WTC11 (cell line): ENCODE measurements at regions not wholly inside any gene's neighbourhood (a gene's known extent, or its start where the extent isn't known, plus 50 kb on each side); places are given as distances from the start of the nearest gene placed in this dataset.

Experiments
- ATAC-seq: fragments of 200-7000 bp; cut with Tn5 transposase; 2 replicates; pipeline ENCODE4 v1.10.0; 2021; ENCODE audit warnings: mild to moderate bottlenecking, moderate library complexity
- CTCF ChIA-PET: fragments of 300-600 bp; sonication (Branson Sonifier 250); formaldehyde crosslinking; loops from one replicate; lab custom pipeline; 2021; ENCODE audit warnings: antibody characterized with exemption; lab: Charles Lee
- POLR2A ChIA-PET: fragments of 350-600 bp; sonication (Branson Sonifier 250); formaldehyde crosslinking; loops from one replicate; lab custom pipeline; 2021; ENCODE audit warnings: antibody characterized with exemption; lab: Charles Lee
- DNase-seq: peaks from one replicate; pipeline ENCODE4 v3.0.0; 2021; ENCODE audit warnings: low spot score
- H3K27ac Mint-ChIP-seq: 2 replicates; pipeline ENCODE4 v1.8.0; 2021; ENCODE audit warnings: mixed read lengths
- H3K27me3 Mint-ChIP-seq: 2 replicates; pipeline ENCODE4 v1.8.0; 2021; ENCODE audit warnings: low read depth, mild to moderate bottlenecking, moderate library complexity, mixed read lengths
- H3K36me3 Mint-ChIP-seq: 2 replicates; pipeline ENCODE4 v1.8.0; 2021; ENCODE audit warnings: mixed read lengths
- H3K4me1 Mint-ChIP-seq: 2 replicates; pipeline ENCODE4 v1.8.0; 2022; ENCODE audit warnings: mixed read lengths
- H3K4me3 Mint-ChIP-seq: 2 replicates; pipeline ENCODE4 v1.8.0; 2021; ENCODE audit warnings: mild to moderate bottlenecking, moderate library complexity, mixed read lengths
- H3K9me3 Mint-ChIP-seq: 2 replicates; pipeline ENCODE4 v1.8.0; 2021; ENCODE audit warnings: mixed read lengths
- ARID4B ChIP-seq: sonication (generic); formaldehyde crosslinking; IDR thresholded peaks from 2 replicates; pipeline ENCODE4 v1.8.0; 2023; ENCODE audit warnings: missing genetic modification reagents, mild to moderate bottlenecking, borderline replicate concordance
- ATF2 ChIP-seq: sonication (generic); formaldehyde crosslinking; IDR thresholded peaks from 2 replicates; pipeline ENCODE4 v1.8.1; 2022; ENCODE audit warnings: low read depth, missing genetic modification reagents, borderline replicate concordance
- CTCF ChIP-seq: fragments of 200-600 bp; IDR thresholded peaks from 2 replicates; pipeline ENCODE4 v1.8.0; 2022; ENCODE audit warnings: antibody characterized with exemption
- FOXP4 ChIP-seq: sonication (generic); formaldehyde crosslinking; IDR thresholded peaks from 2 replicates; pipeline ENCODE4 v1.8.0; 2022; ENCODE audit warnings: mild to moderate bottlenecking, missing genetic modification reagents
- KAT7 ChIP-seq: sonication (generic); formaldehyde crosslinking; IDR thresholded peaks from 2 replicates; pipeline ENCODE4 v1.8.1; 2023; ENCODE audit warnings: missing genetic modification reagents, mild to moderate bottlenecking, borderline replicate concordance
- NFYB ChIP-seq: sonication (generic); formaldehyde crosslinking; conservative IDR thresholded peaks from 2 replicates; pipeline ENCODE4 v1.8.0; 2022; ENCODE audit warnings: low read depth, missing genetic modification reagents
- RORB ChIP-seq: fragments of 250-450 bp; sonication (Bioruptor Pico); IDR thresholded peaks from 2 replicates; pipeline ENCODE4 v1.9.0; 2021; ENCODE audit warnings: mild to moderate bottlenecking
- SP1 ChIP-seq: sonication (generic); formaldehyde crosslinking; conservative IDR thresholded peaks from 2 replicates; pipeline ENCODE4 v1.8.1; 2022; ENCODE audit warnings: missing genetic modification reagents
- STAT6 ChIP-seq: sonication (generic); formaldehyde crosslinking; conservative IDR thresholded peaks from 2 replicates; pipeline ENCODE4 v1.8.1; 2023; ENCODE audit warnings: mild to moderate bottlenecking, low read depth, missing genetic modification reagents, moderate library complexity
- TCF7 ChIP-seq: sonication (generic); formaldehyde crosslinking; IDR thresholded peaks from 2 replicates; pipeline ENCODE4 v1.8.0; 2022; ENCODE audit warnings: mild to moderate bottlenecking, low read depth, missing genetic modification reagents, moderate library complexity
- USF2 ChIP-seq: sonication (generic); formaldehyde crosslinking; IDR thresholded peaks from 2 replicates; pipeline ENCODE4 v1.8.1; 2023; ENCODE audit warnings: mild to moderate bottlenecking, missing genetic modification reagents, moderate library complexity
- ZNF396 ChIP-seq: fragments of 250-450 bp; sonication (Bioruptor Pico); IDR thresholded peaks from 2 replicates; pipeline ENCODE4 v1.8.0; 2021; ENCODE audit warnings: mild to moderate bottlenecking, moderate library complexity, borderline replicate concordance
- ZSCAN18 ChIP-seq: fragments of 250-450 bp; sonication (Bioruptor Pico); IDR thresholded peaks from 2 replicates; pipeline ENCODE4 v2.1.2; 2022; ENCODE audit warnings: mild to moderate bottlenecking, moderate library complexity

GRCh38 chr15:35834866-35835265 lies 288.9 kb upstream of the DPH6 start (continued):
- TF ChIP-seq USF2 (no peak), ZSCAN18 (no peak), ATF2 (CRISPR knock-in tag) (no peak), CTCF (no peak), KAT7 (CRISPR knock-in tag) (no peak), FOXP4 (CRISPR knock-in tag) (no peak)

GRCh38 chr15:35838424-35839111 lies 292.6 kb upstream of the DPH6 start:
- peak; percentile 73 for ATAC-seq
- POLR2A ChIA-PET: no interaction called here
- no peak overlapping the region for H3K27ac Mint-ChIP-seq

GRCh38 chr15:35842631-35843030 lies 296.7 kb upstream of the DPH6 start:
- ChIA-PET POLR2A (no interaction called here), CTCF (interaction anchor here (1.2 kb wide), 1 partner anchor 91 kb away, joined by 3 read pairs; no protein-coding TSS in a partner anchor)
- H3K9me3 Mint-ChIP-seq: no peaks in the 10 kb centered on the region; the same call in 1 of the 2 replicates
- no peak overlapping the region for H3K27ac Mint-ChIP-seq
- DNase-seq (no peak), ATAC-seq (no peak)
- no peaks in the 10 kb centered on the region for H3K36me3 Mint-ChIP-seq
- peaks cover 2% of the 10 kb centered on the region; the same call in 1 of the 2 replicates for H3K27me3 Mint-ChIP-seq
- H3K4me1 Mint-ChIP-seq: peaks cover 39% of the 10 kb centered on the region
- TF ChIP-seq ARID4B (CRISPR knock-in tag) (no peak), RORB (CRISPR knock-in tag) (no peak), TCF7 (CRISPR knock-in tag) (no peak), STAT6 (CRISPR knock-in tag) (no peak), ZNF396 (CRISPR knock-in tag) (no peak), FOXP4 (CRISPR knock-in tag) (no peak), SP1 (no peak)
- H3K4me3 Mint-ChIP-seq: no peak overlapping the region

More at GRCh38 chr15:35838424-35839111, 292.6 kb upstream of the DPH6 start:
- H3K9me3 Mint-ChIP-seq: peaks cover 2% of the 10 kb centered on the region; the same call in 1 of the 2 replicates
- H3K27me3 Mint-ChIP-seq: peaks cover 3% of the 10 kb centered on the region; the same call in 1 of the 2 replicates
- CTCF ChIA-PET: no interaction called here
- peaks cover 42% of the 10 kb centered on the region for H3K4me1 Mint-ChIP-seq
- no peak for TF ChIP-seq ZNF396 (CRISPR knock-in tag)
- no peak for TF ChIP-seq NFYB
- no peak for DNase-seq
- no peak overlapping the region for H3K4me3 Mint-ChIP-seq
- no peaks in the 10 kb centered on the region for H3K36me3 Mint-ChIP-seq
